Retinal pigment epithelial cell (primary cell): ENCODE measurements at regions not wholly inside any gene's neighbourhood (a gene's known extent, or its start where the extent isn't known, plus 50 kb on each side); places are given as distances from the start of the nearest gene placed in this dataset.

ENCODE experiments used
- DNase-seq: peaks from one replicate; pipeline ENCODE4 v3.0.0-alpha.2; 2010; ENCODE audit warnings: low read depth
- H3K4me3 ChIP-seq: 2 replicates; pipeline ENCODE4 v1.5.1; 2011; ENCODE audit warnings: mild to moderate bottlenecking, low read length, control low read depth, moderate library complexity
- TF ChIP-seq, protein P1 (sequence below): conservative IDR thresholded peaks from 2 replicates; pipeline ENCODE4 v1.5.1; 2011; ENCODE audit warnings: low read depth, low read length, control low read depth, inconsistent platforms

DNA sequence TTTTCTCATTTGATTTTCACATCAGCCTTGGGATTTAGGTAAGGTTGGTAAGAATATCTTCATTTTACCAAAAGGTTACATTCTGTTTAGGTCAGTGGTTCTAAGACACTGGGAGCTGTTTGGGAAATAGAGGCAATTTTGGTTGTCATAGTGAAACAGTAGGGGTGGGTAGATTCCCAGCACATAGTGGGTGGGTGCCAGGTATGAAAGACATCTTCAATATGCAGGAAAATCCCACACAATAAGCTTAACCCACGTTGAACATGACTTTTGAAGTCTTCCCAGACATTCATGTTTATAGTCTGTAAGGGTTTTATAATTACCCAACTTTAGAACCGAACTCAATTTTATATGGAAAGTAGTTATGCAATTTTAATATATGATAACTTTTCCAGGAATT is 249.6 kb downstream of the SNCA start:
- TF ChIP-seq, protein P1, sequence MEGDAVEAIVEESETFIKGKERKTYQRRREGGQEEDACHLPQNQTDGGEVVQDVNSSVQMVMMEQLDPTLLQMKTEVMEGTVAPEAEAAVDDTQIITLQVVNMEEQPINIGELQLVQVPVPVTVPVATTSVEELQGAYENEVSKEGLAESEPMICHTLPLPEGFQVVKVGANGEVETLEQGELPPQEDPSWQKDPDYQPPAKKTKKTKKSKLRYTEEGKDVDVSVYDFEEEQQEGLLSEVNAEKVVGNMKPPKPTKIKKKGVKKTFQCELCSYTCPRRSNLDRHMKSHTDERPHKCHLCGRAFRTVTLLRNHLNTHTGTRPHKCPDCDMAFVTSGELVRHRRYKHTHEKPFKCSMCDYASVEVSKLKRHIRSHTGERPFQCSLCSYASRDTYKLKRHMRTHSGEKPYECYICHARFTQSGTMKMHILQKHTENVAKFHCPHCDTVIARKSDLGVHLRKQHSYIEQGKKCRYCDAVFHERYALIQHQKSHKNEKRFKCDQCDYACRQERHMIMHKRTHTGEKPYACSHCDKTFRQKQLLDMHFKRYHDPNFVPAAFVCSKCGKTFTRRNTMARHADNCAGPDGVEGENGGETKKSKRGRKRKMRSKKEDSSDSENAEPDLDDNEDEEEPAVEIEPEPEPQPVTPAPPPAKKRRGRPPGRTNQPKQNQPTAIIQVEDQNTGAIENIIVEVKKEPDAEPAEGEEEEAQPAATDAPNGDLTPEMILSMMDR: no peak
- H3K4me3 ChIP-seq: no peak overlapping the region
- no peak for DNase-seq

DNA sequence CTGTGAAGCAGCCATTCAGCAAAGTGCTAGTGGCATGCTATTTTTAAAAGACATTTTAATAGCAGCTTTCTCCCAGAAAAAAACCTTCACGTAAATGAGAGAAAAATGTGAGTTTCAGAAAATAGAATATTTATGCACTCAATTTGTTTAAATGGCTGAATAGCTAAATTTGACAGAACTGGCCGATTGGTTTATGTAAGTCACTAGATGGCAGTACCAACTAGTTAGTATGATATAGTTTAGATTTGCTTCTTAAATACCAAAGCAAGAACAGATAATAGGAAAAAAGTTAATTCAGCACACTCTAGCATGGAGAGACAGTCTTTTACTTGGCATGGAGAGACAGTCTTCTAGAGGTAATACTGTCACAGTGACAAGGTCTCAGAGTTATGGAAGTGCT is 250.1 kb downstream of the SNCA start:
- H3K4me3 ChIP-seq: no peak overlapping the region
- DNase-seq: no peak
- TF ChIP-seq, protein P1: peak; percentile 44

DNA sequence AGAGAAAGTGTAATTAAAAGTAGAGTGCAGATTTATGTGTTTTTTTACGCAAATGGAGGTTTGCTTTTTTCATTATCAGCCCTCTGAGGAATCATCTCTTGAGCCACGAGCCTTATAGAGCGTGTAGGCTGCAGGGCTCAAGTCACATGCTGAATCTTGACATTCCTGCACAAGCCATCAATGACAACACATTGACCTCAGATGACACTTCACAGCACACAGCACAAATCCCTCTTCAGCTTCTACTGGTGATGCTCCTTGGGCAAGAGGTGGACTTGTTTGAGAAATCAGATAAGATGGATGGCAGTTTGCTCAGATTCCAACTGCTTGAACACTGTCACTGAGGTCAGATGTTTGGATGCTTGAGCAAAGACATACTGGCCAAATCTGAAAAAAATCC is 250.6 kb downstream of the SNCA start:
- DNase-seq: no peak

DNA sequence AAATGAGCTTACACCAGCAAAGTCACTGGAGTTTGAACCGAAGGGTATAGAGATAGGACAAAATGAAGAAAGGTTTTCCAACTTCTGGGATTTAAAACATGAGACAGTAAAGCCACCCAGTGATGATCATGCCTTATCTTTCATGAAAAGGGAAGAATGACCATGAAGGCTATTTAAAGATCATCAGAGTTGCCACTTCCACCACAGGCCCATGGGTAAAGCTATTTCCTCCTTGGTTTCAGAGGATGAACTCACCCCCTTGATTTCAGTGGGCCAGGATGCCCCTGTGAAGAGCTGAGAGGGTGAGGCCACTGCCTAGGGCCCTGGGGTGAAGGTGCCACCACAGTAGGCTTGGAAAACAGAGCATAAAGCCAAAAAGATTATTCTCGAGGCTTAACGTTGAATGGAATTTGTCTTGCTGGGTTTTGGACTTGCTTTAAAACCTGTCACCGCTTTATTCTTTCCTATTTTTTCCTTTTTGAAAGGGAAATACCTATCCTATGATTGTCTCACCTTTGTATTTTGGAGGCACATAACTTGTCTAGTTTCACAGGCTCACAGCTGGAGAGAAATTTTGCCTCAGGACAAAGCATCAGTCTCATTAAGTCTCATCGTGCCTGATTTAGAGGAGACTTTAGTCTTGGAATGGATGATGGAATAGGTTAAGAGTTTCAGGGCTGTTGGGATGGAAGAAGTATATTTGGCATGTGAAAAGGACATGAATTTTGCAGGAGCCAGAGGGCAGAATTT is 254.0 kb downstream of the SNCA start:
- TF ChIP-seq, protein P1: no peak
- DNase-seq: no peak
- H3K4me3 ChIP-seq: no peak overlapping the region

More for the DNA sequence above, 250.6 kb downstream of the SNCA start:
- TF ChIP-seq, protein P1: no peak
- no peak overlapping the region for H3K4me3 ChIP-seq

DNA sequence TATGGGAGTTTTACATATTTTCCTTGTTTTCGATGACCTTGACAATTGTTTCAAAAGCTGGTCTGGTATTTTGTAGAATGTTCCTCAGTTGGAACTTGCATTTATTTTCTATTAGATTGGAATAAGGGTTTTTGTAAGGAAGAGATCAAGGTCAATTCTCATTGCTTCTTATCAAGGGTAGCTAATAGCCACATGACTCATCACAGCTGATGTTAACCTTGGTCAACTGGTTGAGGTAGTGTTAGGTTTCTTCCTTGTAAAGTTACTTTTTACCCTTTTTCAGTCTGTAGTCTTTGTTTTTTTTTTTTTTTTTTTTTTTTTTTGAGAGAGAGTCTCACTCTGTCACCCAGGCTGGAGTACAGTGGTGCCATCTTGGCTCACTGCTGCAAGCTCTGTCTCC is 257.2 kb downstream of the SNCA start:
- TF ChIP-seq, protein P1: no peak
- H3K4me3 ChIP-seq: no peak overlapping the region
- DNase-seq: no peak

DNA sequence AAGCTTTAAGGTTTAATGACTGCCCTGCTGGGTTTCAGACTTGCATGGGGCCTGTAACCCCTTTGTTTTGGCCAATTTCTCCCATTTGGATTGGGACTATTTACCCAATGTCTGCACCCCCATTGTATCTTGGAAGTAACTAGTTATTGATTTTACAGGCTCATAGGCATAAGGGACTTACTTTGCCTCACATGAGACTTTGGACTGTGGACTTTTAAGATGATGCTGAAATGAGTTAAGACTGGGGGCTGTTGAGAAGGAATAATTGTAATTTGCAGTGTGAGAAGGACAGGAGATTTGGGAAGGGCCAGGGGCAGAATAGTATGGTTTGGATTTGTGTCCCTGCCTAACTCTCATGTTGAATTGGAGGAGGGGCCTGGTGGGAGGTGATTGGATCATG is 260.7 kb downstream of the SNCA start:
- DNase-seq: no peak
- no peak overlapping the region for H3K4me3 ChIP-seq
- TF ChIP-seq, protein P1: no peak

DNA sequence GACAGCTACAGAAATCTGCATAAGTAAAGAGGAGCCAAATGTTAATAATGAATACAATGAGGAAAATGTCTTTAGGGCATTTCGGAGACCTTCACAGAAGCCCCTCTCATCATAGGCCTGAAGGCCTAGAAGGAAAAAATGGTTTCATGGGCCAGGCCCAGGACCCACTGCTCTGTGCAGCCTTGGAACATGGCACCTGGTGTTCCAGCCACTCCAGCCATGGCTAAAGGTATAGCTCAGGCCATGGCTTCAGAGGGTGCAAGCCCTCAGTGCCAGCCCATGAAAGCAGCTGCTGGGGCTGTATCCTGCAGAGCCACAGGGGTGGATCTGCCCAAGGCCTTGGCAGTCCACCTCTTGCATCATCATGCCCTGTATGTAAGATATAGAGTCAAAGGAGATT is 261.1 kb downstream of the SNCA start:
- TF ChIP-seq, protein P1: no peak
- DNase-seq: no peak

More for the DNA sequence above, 261.1 kb downstream of the SNCA start:
- H3K4me3 ChIP-seq: no peak overlapping the region
